HG03060 (cell line): ENCODE measurements at regions not wholly inside any gene's neighbourhood (a gene's known extent, or its start where the extent isn't known, plus 50 kb on each side); places are given as distances from the start of the nearest gene placed in this dataset.
A peak's percentile ranks its signal among the peaks of the same experiment; 100 is the strongest.

Experiments
- ATAC-seq: cut with Tn5 transposase; IDR thresholded peaks from one replicate; pipeline ENCODE4 v1.9.1; 2021; ENCODE audit warnings: low read depth, moderate number of reproducible peaks; ENCODE audit not compliant: unreplicated experiment

DNA sequence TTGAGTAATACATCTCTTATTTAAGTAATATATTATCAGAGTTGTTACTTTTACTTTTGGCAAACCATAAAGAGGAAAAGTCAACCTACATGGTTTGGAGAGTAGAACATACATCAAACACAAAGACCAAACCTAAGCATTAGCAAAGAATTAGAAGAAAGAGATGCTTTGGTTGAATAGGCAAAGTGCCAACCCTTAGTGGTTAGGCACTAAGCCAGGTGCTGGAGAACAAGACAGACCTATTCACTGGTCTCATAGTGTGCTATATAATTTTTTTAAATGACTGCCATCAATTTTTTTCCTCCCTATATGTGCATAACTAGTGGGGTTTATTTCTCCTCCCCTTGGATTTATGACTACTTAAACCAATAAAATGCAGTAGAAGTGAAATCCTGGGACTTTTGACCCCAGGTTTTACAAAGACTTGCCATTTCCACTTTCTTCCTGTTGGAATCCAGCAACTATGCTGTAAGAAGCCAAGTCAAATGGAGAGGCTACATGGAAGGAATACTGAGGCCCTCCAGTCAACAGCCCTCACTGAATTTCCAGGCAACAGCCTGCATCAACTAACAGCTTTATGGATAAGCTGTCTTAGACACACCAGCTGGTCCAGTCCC lies 69.8 kb upstream of the HAO2 start:
- ATAC-seq = no peak

DNA sequence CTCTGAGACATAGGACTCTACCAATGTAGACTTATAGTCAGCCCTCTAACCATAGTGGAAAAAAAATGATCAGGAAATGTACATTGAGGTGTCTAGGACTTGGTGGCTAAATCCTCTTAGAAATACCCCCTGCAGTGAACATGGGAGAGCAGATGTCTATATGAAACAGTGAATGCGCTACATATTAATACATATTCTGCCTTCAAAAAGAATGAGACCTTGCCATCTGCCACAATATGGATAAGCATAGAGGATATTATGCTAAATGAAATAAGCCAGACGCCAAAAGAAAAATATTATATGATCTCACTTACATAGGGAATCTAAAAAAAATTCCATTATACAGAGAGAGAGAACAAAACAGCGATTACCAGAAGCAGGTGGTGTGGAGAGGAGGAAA lies 66.6 kb upstream of the HAO2 start:
- ATAC-seq = no peak

DNA sequence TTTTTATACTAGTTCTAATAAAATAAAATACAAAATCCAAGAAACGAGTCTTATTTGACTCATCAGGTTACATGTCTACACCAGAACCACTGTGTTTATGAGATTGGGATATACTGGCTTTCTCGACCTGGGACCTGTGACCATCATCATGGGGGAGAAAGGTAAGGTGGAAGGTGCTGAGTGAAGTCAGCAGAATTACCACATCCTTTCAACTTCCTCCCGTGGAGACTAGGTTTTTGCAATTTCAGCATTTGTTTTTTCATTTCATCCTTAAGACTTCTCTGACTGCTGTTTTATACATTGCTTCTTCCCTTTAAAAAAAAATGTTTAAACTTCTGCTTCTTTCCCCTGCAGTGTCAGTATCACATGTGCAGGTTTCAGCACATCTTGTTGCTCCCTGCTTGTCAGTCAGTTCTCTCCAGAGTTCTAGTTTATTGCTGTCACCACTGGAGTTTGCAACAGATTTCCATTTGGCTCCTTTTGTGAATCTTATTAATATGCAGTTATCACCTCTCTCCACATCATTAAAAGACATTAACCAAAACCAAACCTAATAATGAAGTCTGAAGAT lies 60.4 kb upstream of the HAO2 start:
- no peak for ATAC-seq

DNA sequence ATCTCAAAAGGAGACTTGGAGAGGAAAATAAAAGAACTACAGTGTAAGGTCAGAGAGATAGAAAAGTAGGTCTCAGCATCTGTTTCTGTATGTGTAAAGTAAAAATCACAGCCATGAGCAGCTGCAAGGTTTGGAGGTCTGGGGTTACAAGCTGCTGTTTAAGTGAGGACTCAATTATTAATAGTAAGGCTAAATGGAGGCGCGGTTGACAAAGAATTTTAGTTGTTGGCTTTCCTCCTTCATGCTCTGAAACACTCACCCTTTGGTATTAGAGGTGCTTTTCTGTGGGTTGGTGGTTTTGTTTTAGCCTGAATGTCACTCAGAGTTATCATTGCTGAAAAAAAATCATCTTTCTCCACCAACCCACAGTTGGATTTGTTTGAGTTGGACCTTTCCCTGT lies 59.8 kb upstream of the HAO2 start:
- no peak for ATAC-seq

DNA sequence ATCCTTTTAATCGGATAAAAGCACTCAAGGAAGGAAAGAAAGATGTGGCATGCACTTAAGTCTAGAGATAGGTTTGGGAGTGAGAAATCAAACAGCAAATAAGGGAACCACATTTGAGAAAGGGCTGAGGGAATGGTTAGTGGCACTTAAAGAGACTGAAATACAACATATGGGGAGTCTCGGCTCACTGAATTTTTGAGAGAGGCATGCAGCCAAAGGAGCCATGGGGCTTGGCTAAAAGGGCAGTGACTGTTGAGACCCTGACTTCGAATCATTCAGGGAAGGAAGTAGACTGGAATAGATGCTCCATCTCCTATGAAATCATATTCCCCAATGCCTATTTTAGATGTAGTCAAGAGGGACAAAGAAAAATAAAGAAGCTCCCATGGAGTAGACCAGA lies 58.3 kb upstream of the HAO2 start:
- ATAC-seq = no peak

DNA sequence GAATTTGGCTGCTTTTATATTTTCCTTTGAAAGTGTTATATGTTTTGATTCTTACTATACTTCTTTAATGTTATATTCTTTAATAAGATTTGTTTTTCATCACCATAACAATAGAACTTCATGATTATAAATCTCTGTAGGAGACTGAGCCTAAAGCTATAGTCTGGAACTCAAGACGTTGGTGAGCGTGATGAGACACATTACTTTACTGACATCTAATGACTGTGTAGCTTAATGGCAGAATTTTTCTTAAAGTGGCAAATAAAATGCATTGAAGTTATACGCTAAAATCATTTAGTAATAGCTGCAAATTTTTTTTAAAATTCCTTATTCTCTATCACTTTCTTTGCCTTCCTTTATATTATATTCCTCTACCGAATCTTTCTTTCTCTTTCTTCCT lies 56.1 kb upstream of the HAO2 start:
- no peak for ATAC-seq

DNA sequence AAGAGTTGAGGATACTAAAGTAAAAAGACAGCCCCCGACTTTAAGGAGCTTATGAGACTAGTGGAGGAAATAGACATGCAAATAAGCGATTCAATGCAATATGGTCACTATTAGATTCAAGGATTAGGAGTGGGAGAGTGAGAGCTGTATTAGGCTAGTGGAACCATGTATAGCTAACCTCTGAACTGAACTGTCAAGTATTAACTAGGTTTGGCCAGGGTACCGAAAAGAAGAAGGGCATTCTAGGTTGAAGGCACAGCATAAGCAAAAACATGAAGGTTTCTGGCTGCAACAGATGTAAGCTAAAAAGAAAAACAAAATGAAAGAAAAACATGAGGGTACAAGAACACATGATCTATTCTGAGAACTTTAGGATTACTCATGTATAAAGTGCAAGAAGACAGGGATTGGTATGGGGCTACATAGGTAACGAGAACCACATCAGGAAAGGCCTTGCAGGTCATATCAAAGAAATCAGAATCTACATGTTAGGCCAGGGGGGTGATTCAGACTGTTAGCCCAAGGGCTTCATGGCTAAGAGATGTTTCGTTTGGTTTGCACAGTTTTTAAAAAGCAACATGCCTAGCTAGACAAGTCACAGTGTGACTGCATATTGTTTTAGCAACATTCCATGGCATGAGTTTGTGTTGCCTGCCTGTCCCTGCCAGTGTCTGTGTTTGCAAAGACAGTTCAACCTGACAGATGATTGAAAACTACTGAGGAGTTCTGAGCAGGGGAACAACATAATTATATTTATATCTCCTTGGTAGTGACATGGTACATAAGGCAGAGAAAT lies 54.4 kb upstream of the HAO2 start:
- ATAC-seq = no peak

DNA sequence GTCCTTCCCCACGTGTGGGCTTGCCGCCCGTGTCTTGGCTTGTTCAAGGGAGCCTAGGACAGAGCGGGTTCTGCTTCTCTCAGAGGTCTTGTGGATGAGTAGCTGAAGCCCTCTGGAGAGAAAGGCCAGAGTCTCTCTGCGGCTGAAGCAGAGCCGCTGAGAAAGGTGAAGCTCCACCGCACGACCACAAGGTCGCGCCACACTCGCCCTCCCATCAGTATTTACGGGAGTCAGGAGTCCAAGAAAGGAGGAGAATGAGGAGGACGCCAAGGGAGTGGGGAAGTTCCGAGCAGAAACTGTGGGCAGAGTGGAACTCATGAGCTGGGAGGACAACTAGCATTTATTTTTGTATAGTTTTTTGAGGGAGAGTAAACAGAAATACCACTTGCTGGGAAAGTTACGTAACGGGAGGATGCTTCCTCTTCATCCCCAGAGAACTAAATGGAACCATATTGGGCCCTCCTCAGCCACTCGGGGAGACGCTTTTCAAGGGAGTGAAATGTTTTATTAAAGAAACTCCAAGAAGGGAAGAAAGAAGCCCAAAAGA lies 51.6 kb upstream of the HAO2 start:
- no peak for ATAC-seq

DNA sequence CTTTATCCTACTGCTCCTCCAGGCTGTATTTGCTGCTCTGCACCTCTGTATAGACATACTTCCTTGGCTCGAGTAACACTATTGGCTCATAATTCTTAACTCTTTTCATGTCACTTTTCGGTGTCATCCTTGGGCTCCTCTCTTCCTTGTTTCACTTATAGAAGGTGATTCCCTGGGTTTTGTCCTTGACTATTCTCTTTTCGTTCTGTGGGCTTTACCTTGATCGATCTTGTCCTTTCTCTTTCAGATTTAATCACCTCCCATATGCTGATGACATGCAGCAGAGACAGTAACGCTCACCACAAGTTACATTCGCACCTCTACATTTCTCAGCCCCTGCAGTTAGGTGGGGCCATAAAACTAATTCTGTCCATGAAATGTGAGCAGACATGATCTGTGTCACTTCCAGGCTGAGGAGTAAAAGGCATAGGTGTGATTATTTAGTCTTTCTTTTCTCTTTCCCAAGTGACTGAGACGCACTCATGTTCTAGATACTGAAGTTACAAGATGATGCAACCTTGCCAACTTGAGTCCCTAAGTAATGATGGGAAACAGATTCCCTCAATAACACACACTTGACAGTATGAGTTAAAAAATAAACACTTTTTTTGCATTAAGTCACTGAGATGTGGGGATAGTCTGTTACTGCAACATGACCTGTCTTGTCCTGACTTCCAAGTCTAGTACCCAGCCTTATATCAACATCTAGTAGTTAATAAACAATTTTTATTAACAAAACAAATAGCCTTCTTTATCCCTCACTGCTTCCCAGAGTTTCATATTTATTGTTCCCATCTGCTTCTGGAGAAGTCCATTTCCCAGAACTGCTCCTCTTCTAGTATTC lies 49.9 kb upstream of the HAO2 start:
- peak; percentile 46 for ATAC-seq
